GM19455 (cell line): ENCODE measurements at regions not wholly inside any gene's neighbourhood (a gene's known extent, or its start where the extent isn't known, plus 50 kb on each side); places are given as distances from the start of the nearest gene placed in this dataset.
"Not testable (repeated sequence)": the region's sequence is repeated elsewhere in the genome, so short reads cannot be mapped to it uniquely, and the experiment has no call there.

Source experiments
- ATAC-seq: cut with Tn5 transposase; IDR thresholded peaks from one replicate; pipeline ENCODE4 v1.9.1; 2021; ENCODE audit not compliant: unreplicated experiment

GRCh38 chr2:236632295-236633218, 62.9 kb downstream of the ACKR3 start:
- no peak for ATAC-seq

DNA sequence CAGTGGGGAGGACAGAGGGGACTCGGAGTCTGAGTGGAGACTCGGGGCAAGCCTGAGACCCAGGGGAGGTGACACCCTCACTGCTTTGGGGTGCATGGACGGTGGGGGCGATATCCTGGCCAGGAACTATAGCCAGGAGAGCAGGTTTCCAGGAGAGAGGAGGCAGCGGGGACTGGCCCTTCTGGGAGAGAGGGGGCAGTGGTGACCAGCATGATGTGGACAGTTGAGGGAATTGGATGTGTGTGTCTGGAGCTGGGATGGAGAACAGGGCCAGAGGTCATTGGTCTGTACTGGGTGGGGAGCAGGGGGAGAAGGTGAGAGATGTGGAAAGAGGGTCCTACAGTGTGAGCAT, 63.6 kb downstream of the ACKR3 start:
- no peak for ATAC-seq

GRCh38 chr2:236633775-236634560, 64.3 kb downstream of the ACKR3 start:
- no peak for ATAC-seq

DNA sequence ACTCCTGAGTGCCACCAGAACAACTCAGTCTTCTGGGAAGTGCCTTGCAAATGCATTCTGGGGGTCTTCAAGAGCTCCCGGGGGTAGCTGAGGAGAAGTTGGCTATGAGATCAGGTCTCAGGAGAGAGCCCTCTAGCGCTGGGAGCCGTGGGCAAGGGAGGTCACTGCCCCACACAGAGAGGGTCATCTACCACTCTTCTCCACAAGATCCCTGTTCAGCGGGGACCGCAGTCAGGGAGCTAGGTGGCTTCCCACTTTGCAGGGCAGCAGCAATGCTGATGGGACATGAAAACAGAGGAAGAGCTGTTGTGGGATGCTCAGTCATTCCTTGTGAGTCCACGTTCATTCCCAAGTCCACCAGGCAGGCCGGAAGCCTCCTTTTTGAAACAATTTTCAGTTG, 66.6 kb downstream of the ACKR3 start:
- no peak for ATAC-seq

GRCh38 chr2:236636714-236637470, 67.3 kb downstream of the ACKR3 start:
- ATAC-seq = no peak

DNA sequence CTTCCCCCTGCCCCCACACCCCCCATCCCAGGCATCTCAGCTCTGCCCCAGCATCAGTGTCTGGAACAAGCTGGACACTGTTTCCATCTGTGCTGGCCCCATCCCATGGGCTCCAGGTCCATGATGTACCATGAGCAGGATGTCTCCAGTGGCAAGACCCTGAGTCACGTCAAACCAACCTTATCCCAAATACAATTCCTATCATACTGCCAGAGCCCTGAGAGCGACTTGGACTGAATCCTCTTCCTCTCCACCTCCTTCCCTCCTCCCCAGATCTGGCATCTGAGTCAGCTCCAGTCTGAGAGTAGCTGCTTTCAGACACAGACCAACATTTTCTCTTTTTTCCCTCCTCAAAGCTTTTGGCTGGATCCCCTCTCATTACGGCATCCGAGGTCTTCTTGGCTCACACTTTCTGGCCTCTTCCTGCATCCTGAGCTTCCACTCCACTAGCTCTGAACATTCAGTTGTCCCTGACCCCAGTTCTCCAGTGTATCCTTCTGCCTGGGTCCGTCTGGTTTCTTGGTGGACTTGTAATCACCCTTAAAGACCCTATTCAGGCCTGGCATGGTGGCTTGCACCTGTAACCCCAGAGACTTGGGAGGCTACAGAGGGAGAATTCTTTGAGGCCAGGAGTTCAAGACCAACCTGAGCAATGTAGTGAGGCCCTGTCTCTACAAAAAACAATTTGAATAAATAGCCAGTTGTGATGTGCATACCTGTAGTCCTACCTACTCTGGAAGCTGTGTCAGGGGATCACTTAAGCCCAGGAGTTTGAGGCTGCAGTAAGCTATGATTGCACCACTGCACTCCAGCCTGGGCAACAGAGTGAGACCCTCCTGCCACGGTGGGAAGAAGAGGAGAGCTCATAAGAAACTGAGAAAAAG, 68.3 kb downstream of the ACKR3 start:
- ATAC-seq = no peak

- ATAC-seq = no peak
These were observed 69.1 kb downstream of the ACKR3 start for GRCh38 chr2:236638707-236639106.

- no peak for ATAC-seq
These were observed 70.0 kb downstream of the ACKR3 start for GRCh38 chr2:236639461-236640235.

- no peak for ATAC-seq
These were observed 71.6 kb downstream of the ACKR3 start for GRCh38 chr2:236641051-236641726.

GRCh38 chr2:236642125-236642524, 72.5 kb downstream of the ACKR3 start:
- ATAC-seq = no peak

DNA sequence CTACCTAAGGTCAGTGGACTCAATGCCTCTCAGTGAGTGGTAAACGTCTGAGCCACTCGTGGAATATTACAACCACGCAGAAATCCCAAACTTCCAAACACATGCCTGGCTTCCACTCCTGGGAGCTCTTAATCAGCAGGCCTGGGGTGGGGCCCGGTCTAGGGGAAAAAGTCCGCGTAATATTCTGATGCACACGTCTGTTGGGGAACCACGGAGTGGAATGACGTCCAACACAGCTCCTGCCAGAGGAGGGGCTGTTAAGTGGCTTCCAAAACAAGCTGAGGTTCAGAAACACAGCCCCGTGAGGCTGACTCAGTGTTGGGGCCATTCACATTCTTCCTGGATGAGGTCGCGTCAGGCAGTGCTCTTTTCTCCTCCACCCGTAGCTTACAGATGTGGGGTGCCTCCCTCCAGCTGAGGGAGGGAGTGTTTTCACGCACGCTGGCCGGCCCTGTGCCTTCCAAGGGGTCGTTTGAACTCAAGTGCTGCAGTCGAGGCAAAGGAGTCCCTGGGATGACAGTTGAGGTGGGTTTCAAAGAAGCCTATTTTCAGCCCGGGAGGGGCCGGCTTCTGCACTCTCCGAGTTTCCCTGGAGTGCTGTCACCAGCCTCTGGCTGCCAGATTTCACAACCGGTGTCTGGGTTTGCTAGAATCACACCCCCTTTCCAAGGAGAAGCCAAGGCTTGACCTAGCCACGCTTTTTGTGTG, 73.1 kb downstream of the ACKR3 start:
- no peak for ATAC-seq

DNA sequence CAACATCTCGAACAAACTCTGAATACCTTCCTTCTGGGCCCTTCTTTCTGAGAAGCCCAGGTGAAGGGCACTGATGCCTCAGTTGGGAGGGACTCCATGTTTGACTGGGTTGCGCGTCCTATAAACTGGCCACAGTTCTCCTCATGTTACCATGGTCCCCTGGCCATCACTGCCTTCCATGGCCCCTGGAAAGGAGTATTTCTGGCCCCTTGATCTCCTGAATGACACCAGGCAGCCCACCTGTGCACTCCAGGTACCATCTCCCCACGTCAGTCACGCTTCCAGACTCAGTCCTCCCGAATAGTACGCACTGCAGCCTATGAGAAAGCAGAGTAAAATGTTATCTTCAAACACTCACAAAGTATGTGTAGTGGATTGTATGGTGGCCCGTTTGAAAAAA, 73.9 kb downstream of the ACKR3 start:
- ATAC-seq = no peak

- no peak for ATAC-seq
These were observed 74.4 kb downstream of the ACKR3 start for GRCh38 chr2:236644067-236644466.

GRCh38 chr2:236644502-236644911, 74.9 kb downstream of the ACKR3 start:
- ATAC-seq = no peak

DNA sequence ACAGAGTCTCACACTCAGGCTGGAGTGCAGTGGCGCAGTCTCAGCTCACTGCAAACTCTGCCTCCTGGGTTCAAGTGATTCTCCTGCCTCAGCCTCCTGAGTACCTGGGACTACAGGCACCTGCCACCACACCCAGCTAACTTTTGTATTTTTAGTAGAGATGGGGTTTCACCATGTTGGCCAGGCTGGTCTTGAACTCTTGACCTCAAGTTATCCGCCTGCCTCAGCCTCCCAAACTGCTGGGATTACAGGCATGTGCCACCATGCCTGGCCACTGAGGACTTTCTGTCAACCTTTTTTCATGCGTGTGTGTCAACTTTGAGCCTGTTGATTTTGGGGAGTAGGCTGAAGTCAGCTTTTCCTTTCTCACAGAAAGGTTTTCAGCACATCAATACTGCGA, 75.5 kb downstream of the ACKR3 start:
- ATAC-seq = not testable (repeated sequence)

DNA sequence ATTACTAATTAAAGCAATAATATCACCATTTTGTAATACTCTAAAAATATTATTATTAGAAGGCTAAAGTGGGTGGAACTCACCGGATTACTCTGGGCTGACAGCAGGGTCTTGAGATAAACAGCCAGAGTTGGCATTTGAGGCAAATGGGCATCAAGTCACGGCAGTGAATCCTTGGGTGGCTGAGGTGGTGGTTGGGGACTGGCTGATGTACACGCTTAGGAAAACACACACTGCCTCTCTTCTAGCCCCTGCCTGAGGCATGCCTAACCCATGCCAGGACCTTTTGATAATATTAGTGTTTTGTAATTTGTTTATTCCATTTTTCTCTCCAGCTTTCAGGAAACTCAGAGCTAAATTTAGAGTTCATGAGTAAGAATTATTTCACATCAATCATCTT, 76.8 kb downstream of the ACKR3 start:
- no peak for ATAC-seq

- ATAC-seq = no peak
These were observed 77.2 kb downstream of the ACKR3 start for GRCh38 chr2:236646871-236647270.

GRCh38 chr2:236647621-236648020, 78.0 kb downstream of the ACKR3 start:
- ATAC-seq = no peak

DNA sequence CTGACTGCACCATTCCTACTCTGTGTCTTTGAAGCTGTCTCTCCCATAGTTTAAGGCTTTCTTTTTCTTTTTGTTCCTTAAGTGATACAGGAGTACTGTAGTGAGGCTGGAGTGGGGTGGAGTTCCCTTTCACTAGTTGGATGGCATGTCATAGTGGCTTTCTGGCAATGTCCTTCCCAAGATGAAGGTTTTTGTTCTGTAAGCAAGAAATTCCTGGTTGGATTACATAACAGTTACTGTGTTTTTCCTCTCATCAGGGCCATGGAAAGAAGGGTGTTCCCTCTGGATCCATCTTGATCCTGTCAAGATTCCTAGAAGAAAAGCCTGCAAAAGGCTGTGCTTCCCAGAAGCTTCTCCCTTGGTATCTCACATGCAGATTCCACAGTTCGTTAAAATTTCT, 84.2 kb downstream of the ACKR3 start:
- ATAC-seq = no peak
